ENCODE measurements at regions not wholly inside any gene's neighbourhood (a gene's known extent, or its start where the extent isn't known, plus 50 kb on each side); places are given as distances from the start of the nearest gene placed in this dataset.

- TF ChIP-seq CTCF (IDR thresholded peaks at IDR 0.05) = no peak
- TF ChIP-seq POLR2A (IDR thresholded peaks at IDR 0.05) = no peak
These were observed 107.8 kb upstream of the TGFBR2 start for GRCh38 chr3:30498587-30498967.
